ENCODE measurements at regions not wholly inside any gene's neighbourhood (a gene's known extent, or its start where the extent isn't known, plus 50 kb on each side); places are given as distances from the start of the nearest gene placed in this dataset.

DNA sequence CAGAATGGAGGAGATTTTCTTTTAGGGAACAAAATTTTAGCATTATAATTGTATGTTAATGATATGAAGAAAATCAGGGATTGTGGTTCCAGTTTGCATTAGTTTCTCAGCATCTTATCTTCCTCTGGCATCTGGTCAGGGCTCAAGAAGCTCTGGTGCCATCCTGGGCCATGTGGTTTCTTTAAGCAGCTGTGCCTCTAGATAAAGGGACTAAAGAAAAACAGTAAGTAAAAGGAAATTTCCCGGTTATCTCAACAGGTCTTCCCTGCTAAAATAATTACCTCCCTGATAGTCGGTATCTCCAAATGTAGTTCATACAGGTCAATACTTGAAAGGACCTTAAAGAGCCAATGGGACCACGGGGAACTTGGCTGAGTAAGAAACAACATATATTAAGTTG is 375.1 kb upstream of the RBMS3 start:
- 67 to 71% methylated on average over 3 of the region's 3 CpGs for WGBS, 2 donors (ENCODE audit: low coverage in 1 of 2)

DNA sequence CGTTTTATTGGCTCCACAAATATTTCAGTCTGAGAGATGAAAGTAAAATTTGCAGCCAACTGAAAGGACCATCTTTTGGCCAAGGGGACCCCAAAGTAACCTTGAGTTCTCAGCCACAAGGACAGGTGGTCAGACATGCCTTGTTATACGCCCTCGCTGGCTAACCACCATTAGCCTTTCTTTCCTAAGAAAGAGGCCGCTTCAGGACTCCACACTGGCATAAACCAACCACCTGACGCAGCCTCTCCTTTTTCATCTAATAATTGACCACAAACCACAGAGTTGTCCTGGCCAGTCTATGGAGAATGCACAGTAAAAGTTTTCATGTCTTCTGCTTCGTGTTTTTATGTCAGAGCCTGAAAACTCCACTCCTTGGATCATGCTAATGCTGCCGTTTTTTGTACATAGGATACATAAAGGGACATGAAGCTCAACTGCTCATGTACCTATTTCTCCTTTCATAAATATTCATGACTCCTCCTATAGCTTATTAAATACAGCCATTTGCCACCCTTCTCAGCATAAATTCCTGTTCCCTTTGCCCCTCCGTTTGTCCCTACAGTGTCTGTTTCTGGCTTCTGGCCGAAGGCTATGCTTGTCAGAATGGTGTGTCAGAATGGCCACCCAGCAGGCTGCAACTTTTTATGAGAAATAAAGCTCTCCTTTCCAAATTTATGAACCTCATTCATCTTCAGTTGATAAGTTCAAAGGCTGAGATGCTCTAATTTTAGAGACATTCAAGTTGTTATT is 374.1 kb upstream of the RBMS3 start:
- 68 to 82% methylated on average over 9 of the region's 9 CpGs for WGBS, 2 donors (ENCODE audit: low coverage in 1 of 2)
- no peaks in the 10 kb centered on the region for H3K27me3 ChIP-seq
- no peak overlapping the region for H3K27ac ChIP-seq
- DNase-seq = no peak
- intact Hi-C loops (cut with DNase I; ENCODE audit: low total_unique reads) (no loop called here), in situ Hi-C loops (cut with MboI; ENCODE audit: low pct_ligation_motif_present in 1 of 4, low pct_unique_long_range_greater_than_20kb in 1 of 4, low sequenced_read_pairs in 3 of 4) (no loop called here)
- H3K4me1 ChIP-seq = no peaks in the 10 kb centered on the region
- H3K9me3 ChIP-seq = no peaks in the 10 kb centered on the region
- TF ChIP-seq POLR2A (IDR thresholded peaks at IDR 0.05) (no peak), POLR2AphosphoS5 (IDR thresholded peaks at IDR 0.05) (no peak), EP300 (IDR thresholded peaks at IDR 0.05; ENCODE audit: low read depth) (no peak)
- TF ChIP-seq, protein P1, sequence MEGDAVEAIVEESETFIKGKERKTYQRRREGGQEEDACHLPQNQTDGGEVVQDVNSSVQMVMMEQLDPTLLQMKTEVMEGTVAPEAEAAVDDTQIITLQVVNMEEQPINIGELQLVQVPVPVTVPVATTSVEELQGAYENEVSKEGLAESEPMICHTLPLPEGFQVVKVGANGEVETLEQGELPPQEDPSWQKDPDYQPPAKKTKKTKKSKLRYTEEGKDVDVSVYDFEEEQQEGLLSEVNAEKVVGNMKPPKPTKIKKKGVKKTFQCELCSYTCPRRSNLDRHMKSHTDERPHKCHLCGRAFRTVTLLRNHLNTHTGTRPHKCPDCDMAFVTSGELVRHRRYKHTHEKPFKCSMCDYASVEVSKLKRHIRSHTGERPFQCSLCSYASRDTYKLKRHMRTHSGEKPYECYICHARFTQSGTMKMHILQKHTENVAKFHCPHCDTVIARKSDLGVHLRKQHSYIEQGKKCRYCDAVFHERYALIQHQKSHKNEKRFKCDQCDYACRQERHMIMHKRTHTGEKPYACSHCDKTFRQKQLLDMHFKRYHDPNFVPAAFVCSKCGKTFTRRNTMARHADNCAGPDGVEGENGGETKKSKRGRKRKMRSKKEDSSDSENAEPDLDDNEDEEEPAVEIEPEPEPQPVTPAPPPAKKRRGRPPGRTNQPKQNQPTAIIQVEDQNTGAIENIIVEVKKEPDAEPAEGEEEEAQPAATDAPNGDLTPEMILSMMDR (IDR thresholded peaks at IDR 0.05) = no peak
- no peaks in the 10 kb centered on the region for H3K36me3 ChIP-seq
- H3K4me3 ChIP-seq = no peak overlapping the region

More for the DNA sequence above, 375.1 kb upstream of the RBMS3 start:
- Histone ChIP-seq H3K27me3 (no peaks in the 10 kb centered on the region), H3K4me3 (no peak overlapping the region), H3K27ac (no peak overlapping the region), H3K36me3 (no peaks in the 10 kb centered on the region), H3K4me1 (no peaks in the 10 kb centered on the region), H3K9me3 (no peaks in the 10 kb centered on the region)
- in situ Hi-C loops (cut with MboI; ENCODE audit: low pct_ligation_motif_present in 1 of 4, low pct_unique_long_range_greater_than_20kb in 1 of 4, low sequenced_read_pairs in 3 of 4) = no loop called here
- TF ChIP-seq, protein P1 (IDR thresholded peaks at IDR 0.05) = no peak
- no peak for TF ChIP-seq POLR2A (IDR thresholded peaks at IDR 0.05)
- TF ChIP-seq EP300 (IDR thresholded peaks at IDR 0.05; ENCODE audit: low read depth) = no peak
- TF ChIP-seq POLR2AphosphoS5 (IDR thresholded peaks at IDR 0.05) = no peak
- DNase-seq = no peak
- intact Hi-C loops (cut with DNase I; ENCODE audit: low total_unique reads) = no loop called here

DNA sequence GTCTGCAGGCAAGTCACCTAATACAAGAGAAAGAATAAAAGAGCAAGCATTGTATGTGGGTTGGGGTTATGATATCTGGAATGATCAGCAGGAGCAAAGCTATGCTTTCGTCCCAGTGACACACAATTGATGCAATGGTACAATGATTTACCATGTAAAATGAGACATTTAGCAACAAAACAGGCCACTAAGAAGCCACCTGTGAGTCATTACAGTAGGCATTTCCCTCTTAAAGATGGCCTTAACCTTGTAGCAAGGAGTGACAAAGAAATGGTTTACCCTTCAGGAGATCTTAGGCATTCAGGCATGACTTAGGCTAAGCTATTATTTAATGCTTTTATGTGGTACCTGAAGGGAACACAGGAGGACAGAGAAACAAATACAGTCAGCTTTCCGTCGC is 373.3 kb upstream of the RBMS3 start:
- DNase-seq = no peak
- Histone ChIP-seq H3K4me1 (no peaks in the 10 kb centered on the region), H3K4me3 (no peak overlapping the region), H3K27ac (no peak overlapping the region), H3K27me3 (no peaks in the 10 kb centered on the region), H3K36me3 (no peaks in the 10 kb centered on the region), H3K9me3 (no peaks in the 10 kb centered on the region)
- no peak for TF ChIP-seq POLR2A (IDR thresholded peaks at IDR 0.05)
- no peak for TF ChIP-seq POLR2AphosphoS5 (IDR thresholded peaks at IDR 0.05)
- TF ChIP-seq, protein P1 (IDR thresholded peaks at IDR 0.05) = no peak
- no peak for TF ChIP-seq EP300 (IDR thresholded peaks at IDR 0.05; ENCODE audit: low read depth)
- WGBS, 2 donors (ENCODE audit: low coverage in 1 of 2) = 76 to 91% methylated on average over 3 of the region's 3 CpGs
- intact Hi-C loops (cut with DNase I; ENCODE audit: low total_unique reads) (no loop called here), in situ Hi-C loops (cut with MboI; ENCODE audit: low pct_ligation_motif_present in 1 of 4, low pct_unique_long_range_greater_than_20kb in 1 of 4, low sequenced_read_pairs in 3 of 4) (no loop called here)

DNA sequence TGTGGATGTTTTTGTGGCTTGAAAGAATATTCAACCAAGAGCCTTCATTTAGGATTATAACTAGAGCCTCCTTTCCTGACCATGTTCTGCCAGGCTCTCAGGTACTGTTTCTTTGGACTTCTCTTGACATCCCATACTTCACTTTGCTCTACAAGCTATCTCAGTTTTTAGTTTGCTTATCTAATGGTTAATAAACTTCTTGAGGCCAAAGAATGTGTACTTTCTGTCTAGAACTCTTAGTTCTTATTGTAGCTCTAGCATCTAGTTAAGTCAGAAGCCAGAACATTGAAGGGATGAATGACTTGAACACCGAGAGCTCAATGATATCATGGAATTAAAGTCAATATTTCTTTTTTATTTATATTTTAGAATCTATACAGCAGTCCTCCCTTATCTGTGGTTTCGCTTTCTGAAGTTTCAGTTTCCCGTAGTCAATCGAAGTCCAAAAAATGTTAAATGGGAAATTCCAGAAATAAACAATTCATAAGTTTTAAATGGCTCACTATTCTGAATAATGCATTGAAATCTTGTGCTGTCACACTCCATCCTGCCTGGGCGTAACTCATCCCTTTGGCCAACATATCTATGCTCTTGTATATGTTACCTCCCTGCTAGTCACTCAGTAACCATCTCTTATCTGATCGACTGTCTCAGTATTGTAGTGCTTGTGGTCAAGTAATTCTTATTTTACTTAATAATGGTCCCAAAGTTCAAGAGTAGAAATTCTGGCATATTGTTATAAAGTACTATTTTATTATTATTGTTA is 368.6 kb upstream of the RBMS3 start:
- Histone ChIP-seq H3K27me3 (no peaks in the 10 kb centered on the region), H3K4me1 (peaks cover 0 to 10% (median 5%) of the 10 kb centered on the region in 4 donors), H3K4me3 (no peak overlapping the region), H3K27ac (peak overlapping the region in 1 of 4 donors; percentile 11), H3K36me3 (no peaks in the 10 kb centered on the region), H3K9me3 (no peaks in the 10 kb centered on the region)
- no peak for TF ChIP-seq POLR2A (IDR thresholded peaks at IDR 0.05)
- no peak for TF ChIP-seq EP300 (IDR thresholded peaks at IDR 0.05; ENCODE audit: low read depth)
- no peak for TF ChIP-seq POLR2AphosphoS5 (IDR thresholded peaks at IDR 0.05)
- TF ChIP-seq, protein P1 (IDR thresholded peaks at IDR 0.05) = no peak
- in situ Hi-C loops (cut with MboI; ENCODE audit: low pct_ligation_motif_present in 1 of 4, low pct_unique_long_range_greater_than_20kb in 1 of 4, low sequenced_read_pairs in 3 of 4) (no loop called here), intact Hi-C loops (cut with DNase I; ENCODE audit: low total_unique reads) (no loop called here)
- DNase-seq = no peak
- WGBS, 2 donors (ENCODE audit: low coverage in 1 of 2) = 53 to 55% methylated on average over 6 of the region's 6 CpGs

Data from transverse colon (tissue), 4 donors.